IPS DF 19.7 (cell line): ENCODE measurements at regions not wholly inside any gene's neighbourhood (a gene's known extent, or its start where the extent isn't known, plus 50 kb on each side); places are given as distances from the start of the nearest gene placed in this dataset.
"Not testable (repeated sequence)": the region's sequence is repeated elsewhere in the genome, so short reads cannot be mapped to it uniquely, and the experiment has no call there.

ENCODE experiments used
- DNase-seq: peaks from one replicate; pipeline ENCODE4 v3.0.0-alpha.2; 2013; ENCODE audit warnings: low read depth, low spot score

GRCh38 chr3:161691677-161692076 is 195.1 kb downstream of the OTOL1 start:
- DNase-seq: no peak

DNA sequence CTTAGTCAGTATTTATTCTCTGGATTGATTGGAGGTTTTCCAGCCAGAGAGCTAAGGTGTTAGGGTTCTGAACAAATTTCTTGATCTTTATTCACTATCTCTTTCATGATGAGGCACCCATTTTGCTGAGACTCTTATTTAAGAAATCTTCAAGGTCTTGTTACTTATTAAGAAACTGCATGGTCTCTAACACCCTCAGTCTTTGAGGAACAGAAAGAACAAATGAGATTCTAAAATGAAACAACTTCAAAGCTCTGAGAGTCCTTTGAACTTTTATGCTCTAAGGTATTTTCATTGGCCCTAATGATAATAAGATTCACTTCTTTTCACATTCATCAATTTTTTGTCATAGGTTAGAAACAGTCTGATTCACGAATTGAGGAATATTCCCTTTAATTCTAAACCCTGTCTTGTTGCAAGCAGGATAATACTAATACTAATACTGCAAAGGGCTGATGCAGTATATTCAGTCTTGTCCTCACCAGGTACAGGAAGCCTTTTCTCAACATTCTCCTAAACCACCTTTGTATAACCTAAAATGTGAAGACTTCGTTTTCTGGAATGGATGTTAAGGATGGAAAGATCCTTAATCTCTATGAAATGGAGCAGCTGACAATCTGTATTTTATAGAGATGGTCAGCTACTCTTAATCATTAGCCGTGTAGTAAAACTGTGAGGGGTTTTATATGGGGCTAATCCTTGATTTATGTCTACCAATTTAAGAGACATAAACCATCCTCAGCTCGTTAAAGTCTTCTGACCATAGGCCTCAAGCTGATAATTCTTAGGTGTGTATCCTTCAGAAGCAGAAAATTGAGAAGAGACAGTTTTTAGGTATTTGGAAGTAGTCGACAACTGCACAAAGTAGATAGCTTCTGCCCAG is 198.3 kb downstream of the OTOL1 start:
- DNase-seq: no peak

DNA sequence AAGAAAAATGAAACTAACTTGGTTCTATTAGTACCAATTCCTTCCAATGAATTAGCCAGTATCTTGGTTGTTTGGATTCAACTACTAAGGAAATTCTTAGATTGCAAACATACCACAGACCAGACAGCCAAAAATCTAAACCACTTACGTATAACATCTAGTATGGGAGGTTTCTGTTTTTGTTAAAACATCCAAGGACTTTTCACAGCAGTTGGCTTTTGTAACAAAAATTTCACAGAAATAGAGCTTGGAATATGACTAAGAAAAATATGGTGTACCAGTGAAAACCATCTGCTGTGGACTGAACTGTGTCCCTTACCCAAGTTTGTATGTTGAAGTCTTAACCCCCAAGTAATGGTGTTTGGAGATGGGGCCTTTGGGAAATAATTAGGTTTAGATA is 199.2 kb downstream of the OTOL1 start:
- DNase-seq: no peak

DNA sequence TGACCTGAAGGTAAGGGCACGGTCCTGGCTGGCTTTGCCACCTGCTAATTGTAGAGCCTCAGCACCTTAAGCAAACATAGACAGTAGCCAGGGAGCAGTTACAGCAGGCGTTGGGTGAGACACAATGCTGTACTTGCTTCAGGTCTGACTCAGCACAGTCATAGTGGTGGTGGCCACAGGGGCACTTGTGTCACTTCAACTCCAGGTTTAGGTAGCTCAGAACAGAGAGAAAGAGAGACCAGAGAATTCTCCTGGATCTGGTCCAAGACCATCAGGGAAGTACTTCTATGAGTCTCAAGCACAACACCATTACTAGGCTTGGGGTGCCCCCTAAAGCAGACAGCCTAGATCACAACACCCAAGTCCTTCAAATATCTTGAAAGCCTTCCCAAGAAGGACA is 204.4 kb downstream of the OTOL1 start:
- peak; percentile 35 for DNase-seq

- not testable (repeated sequence) for DNase-seq
Observed at GRCh38 chr3:161707253-161707652, 210.6 kb downstream of the OTOL1 start.

- no peak for DNase-seq
Observed at GRCh38 chr3:161713731-161714130, 217.1 kb downstream of the OTOL1 start.

- DNase-seq: no peak
Observed at GRCh38 chr3:161731968-161732367, 235.4 kb downstream of the OTOL1 start.

GRCh38 chr3:161737171-161737570 is 240.6 kb downstream of the OTOL1 start:
- no peak for DNase-seq

DNA sequence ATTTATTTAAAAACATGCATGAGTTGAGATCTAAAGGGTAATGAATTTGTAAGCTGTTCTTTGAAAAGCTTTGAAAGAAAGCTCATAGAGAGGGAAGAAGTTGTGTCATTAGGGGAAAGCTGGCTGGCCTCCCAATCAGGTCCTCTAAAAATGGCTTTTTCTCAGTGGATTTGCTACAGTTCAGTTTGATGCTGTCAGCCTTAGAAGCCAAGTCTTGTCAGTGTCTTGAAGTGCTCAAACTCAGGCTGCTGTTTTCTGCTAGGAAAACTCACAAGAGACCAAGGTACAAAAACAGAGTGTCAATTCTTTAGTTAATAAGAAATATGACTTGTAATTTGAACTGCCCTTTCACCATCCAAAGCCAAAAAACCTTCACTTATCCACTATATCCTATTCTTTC is 243.8 kb downstream of the OTOL1 start:
- DNase-seq: no peak

GRCh38 chr3:161744366-161744765 is 247.8 kb downstream of the OTOL1 start:
- DNase-seq: no peak

DNA sequence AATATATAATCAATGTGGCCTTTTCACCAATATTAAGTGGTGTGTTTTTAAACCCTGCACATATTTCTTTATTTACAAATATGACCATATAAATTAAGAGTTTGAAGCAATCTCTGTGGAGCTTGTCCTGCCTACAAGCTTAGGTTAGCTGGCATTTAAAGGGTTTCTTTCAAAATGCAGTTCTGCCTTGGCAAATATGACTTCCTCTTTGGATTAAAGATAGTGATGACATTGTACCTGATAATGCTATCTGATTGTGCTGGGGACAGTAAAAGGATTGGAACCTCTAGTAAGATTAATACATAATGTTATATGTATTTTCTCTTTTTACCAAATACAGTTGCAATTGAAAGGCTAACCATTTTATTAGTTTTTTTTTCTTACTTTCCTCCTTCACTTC is 249.1 kb downstream of the OTOL1 start:
- DNase-seq: no peak

DNA sequence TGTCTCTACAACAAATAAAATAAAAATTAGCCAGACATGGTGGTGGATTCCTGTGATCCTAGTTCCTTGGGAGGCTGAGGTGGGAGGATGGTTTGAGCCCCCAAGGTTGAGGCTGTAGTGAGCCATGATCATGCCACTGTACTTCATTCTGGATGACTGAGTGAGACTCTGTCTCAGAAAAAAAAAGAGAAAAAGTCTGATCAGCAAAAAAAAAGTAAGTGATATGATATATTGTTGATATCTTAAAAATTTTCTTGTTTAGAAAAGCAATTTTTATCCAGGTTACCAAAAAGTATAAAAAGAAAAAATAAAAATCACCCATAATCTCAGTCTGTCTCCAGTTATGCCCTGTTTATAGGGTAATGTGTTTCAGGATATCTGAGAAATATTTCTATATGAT is 251.4 kb downstream of the OTOL1 start:
- no peak for DNase-seq

- DNase-seq: no peak
Observed at GRCh38 chr3:161754420-161755053, 257.9 kb downstream of the OTOL1 start.

GRCh38 chr3:161759444-161759843 is 262.8 kb downstream of the OTOL1 start:
- DNase-seq: no peak

DNA sequence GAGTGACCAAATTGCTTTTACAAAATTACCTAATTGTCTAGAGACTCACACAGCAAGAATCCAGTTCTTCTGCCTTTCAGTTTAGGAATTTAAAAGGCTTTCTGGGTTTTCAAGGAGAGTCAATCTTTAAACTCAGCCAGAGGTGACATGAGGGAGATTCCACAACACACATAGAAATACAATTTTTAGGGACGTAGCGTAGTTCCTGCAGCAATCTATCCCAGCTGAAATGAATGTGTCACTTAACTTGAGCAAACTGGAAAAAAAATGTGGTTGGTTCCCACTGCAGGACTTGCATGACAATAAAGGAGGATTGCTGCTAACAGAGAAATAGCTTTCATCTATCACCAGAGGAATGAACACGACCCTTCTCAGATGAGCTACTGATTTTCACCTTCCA is 269.7 kb downstream of the OTOL1 start:
- no peak for DNase-seq

- no peak for DNase-seq
Observed at GRCh38 chr3:161770484-161771386, 274.1 kb downstream of the OTOL1 start.

- DNase-seq: no peak
Observed at GRCh38 chr3:161781381-161781780, 284.8 kb downstream of the OTOL1 start.

GRCh38 chr3:161793194-161793930 is 296.8 kb downstream of the OTOL1 start:
- DNase-seq: no peak

- no peak for DNase-seq
Observed at GRCh38 chr3:161794551-161794950, 297.9 kb downstream of the OTOL1 start.

GRCh38 chr3:161796312-161796711 is 299.7 kb downstream of the OTOL1 start:
- no peak for DNase-seq

- DNase-seq: no peak
Observed at GRCh38 chr3:161796780-161797179, 300.2 kb downstream of the OTOL1 start.
